ACC112 (cell line): ENCODE measurements at regions not wholly inside any gene's neighbourhood (a gene's known extent, or its start where the extent isn't known, plus 50 kb on each side); places are given as distances from the start of the nearest gene placed in this dataset.

Source experiments
- H2AFZ ChIP-seq: fragments of 200-600 bp; sonication (generic); one replicate; pipeline ENCODE4 v1.6.0; 2017; ENCODE audit warnings: antibody characterized with exemption, low read length; ENCODE audit not compliant: unreplicated experiment
- H3K27ac ChIP-seq: fragments of 200-600 bp; sonication (generic); 2 replicates; pipeline ENCODE4 v1.5.1; 2014; ENCODE audit warnings: low read depth, mild to moderate bottlenecking, antibody characterized with exemption, low read length, moderate library complexity
- H3K27me3 ChIP-seq: fragments of 200-600 bp; sonication (generic); 2 replicates; pipeline ENCODE4 v1.6.1; 2014; ENCODE audit warnings: mild to moderate bottlenecking, antibody characterized with exemption, low read length, moderate library complexity, mixed read lengths; ENCODE audit not compliant: insufficient read depth
- H3K36me3 ChIP-seq: fragments of 200-600 bp; sonication (generic); 2 replicates; pipeline ENCODE4 v1.6.1; 2016; ENCODE audit warnings: mild to moderate bottlenecking, antibody characterized with exemption, low read length, moderate library complexity, mixed read lengths; ENCODE audit not compliant: insufficient read depth
- H3K4me1 ChIP-seq: fragments of 200-600 bp; sonication (generic); one replicate; pipeline ENCODE4 v1.6.1; 2016; ENCODE audit warnings: low read length, mixed read lengths; ENCODE audit not compliant: insufficient read depth, unreplicated experiment, control insufficient read depth
- H3K4me3 ChIP-seq: fragments of 200-600 bp; sonication (generic); 2 replicates; pipeline ENCODE4 v1.5.1; 2014; ENCODE audit warnings: mild to moderate bottlenecking, low read depth, low read length
- H3K79me2 ChIP-seq: fragments of 200-600 bp; sonication (generic); one replicate; pipeline ENCODE4 v1.6.0; 2016; ENCODE audit warnings: low read length; ENCODE audit not compliant: control insufficient read depth, unreplicated experiment, insufficient read depth

- H3K4me3 ChIP-seq: no peak overlapping the region
- H3K27me3 ChIP-seq: no peaks in the 10 kb centered on the region
- no peaks in the 10 kb centered on the region for H3K36me3 ChIP-seq
- H3K27ac ChIP-seq: no peak overlapping the region
- no peaks in the 10 kb centered on the region for H3K4me1 ChIP-seq
- H2AFZ ChIP-seq: no peak overlapping the region
- H3K79me2 ChIP-seq: no peaks in the 10 kb centered on the region
These were observed 495.2 kb upstream of the ADARB2 start for GRCh38 chr10:2232479-2232878.

DNA sequence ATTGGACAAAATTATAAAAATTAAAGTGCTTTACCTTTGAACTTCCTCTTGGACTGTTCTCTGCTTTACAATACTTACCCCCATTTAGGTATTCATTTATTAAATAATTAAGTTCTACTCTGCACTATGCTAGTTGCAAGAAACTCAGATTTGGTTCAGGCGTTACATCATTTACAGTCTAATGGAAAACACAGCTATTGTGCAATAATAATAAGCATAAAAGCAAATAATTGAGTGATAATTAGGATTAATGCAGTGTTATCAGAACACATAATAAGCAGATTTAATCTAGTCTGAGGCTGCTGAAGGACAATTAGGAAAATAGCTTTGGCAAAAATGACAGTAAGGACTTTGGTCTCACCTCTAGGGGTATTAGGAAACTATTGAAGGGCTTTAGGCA lies 493.2 kb upstream of the ADARB2 start:
- Histone ChIP-seq H3K4me1 (no peaks in the 10 kb centered on the region), H3K79me2 (no peaks in the 10 kb centered on the region)

DNA sequence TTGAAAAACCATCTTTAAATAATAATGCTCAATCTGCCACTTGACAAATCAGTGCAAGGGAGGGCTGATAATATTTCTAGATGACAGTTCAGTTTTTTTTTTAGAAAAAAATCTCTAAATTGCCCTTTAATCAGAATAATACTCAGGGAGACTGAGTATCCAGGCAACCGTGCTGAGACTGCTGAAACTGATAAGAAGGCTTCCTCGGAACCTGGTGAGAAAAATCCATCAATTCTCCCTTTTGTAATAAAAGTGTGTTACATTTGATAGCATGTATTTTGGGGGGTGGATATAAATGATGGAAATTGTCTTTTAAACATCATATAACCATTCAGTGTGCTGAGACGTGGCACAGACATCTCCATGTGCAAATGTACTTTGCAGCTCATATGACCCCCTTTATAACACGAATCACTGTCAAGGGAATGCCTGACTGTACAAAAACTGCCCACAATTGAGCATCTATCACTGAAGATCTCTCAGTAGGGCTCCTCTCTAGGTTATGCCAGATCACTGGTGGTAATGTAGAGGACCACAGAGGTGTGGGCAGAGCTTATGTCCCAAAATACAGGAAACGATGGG lies 491.1 kb upstream of the ADARB2 start:
- Histone ChIP-seq H3K79me2 (no peaks in the 10 kb centered on the region), H3K4me1 (no peaks in the 10 kb centered on the region), H3K4me3 (no peak overlapping the region), H3K27me3 (no peaks in the 10 kb centered on the region), H3K36me3 (no peaks in the 10 kb centered on the region), H3K27ac (no peak overlapping the region), H2AFZ (no peak overlapping the region)

More for the DNA sequence above, 493.2 kb upstream of the ADARB2 start:
- Histone ChIP-seq H3K27me3 (no peaks in the 10 kb centered on the region), H2AFZ (no peak overlapping the region), H3K4me3 (no peak overlapping the region), H3K36me3 (no peaks in the 10 kb centered on the region), H3K27ac (no peak overlapping the region)

GRCh38 chr10:2225609-2226008 lies 488.3 kb upstream of the ADARB2 start:
- no peaks in the 10 kb centered on the region for H3K79me2 ChIP-seq

GRCh38 chr10:2223548-2224320 lies 486.4 kb upstream of the ADARB2 start:
- Histone ChIP-seq H2AFZ (no peak overlapping the region), H3K36me3 (no peaks in the 10 kb centered on the region), H3K4me3 (no peak overlapping the region), H3K27ac (no peak overlapping the region), H3K4me1 (no peaks in the 10 kb centered on the region), H3K79me2 (no peaks in the 10 kb centered on the region), H3K27me3 (no peaks in the 10 kb centered on the region)

More at GRCh38 chr10:2225609-2226008, 488.3 kb upstream of the ADARB2 start:
- Histone ChIP-seq H3K4me3 (no peak overlapping the region), H3K27me3 (no peaks in the 10 kb centered on the region), H2AFZ (no peak overlapping the region), H3K4me1 (no peaks in the 10 kb centered on the region), H3K36me3 (no peaks in the 10 kb centered on the region), H3K27ac (no peak overlapping the region)

- no peak overlapping the region for H2AFZ ChIP-seq
- no peaks in the 10 kb centered on the region for H3K4me1 ChIP-seq
- H3K27me3 ChIP-seq: no peaks in the 10 kb centered on the region
- H3K79me2 ChIP-seq: no peaks in the 10 kb centered on the region
- H3K36me3 ChIP-seq: no peaks in the 10 kb centered on the region
- no peak overlapping the region for H3K27ac ChIP-seq
- H3K4me3 ChIP-seq: no peak overlapping the region
These were observed 485.3 kb upstream of the ADARB2 start for GRCh38 chr10:2222631-2223030.

DNA sequence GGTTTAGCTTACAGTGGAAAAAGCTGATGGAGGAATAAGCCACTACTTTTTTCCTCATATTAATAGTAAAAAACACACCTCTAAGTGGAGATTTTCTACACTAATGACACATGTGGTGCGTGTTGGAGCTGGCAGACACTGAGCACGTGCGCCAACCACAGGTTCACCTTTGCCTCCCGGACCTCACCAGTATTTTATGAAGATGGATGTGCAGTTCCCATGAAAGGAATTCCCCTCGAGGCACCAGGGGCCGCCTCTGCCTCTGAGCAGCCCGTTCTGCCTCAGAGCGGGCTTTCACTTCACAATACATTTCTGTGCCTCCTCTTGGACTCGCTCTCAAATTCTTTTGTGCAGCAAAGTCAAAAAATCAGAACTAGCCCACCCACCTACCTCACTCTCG lies 477.5 kb upstream of the ADARB2 start:
- H3K4me3 ChIP-seq: no peak overlapping the region
- no peaks in the 10 kb centered on the region for H3K79me2 ChIP-seq
- no peaks in the 10 kb centered on the region for H3K27me3 ChIP-seq
- H3K36me3 ChIP-seq: no peaks in the 10 kb centered on the region
- H3K4me1 ChIP-seq: no peaks in the 10 kb centered on the region
- no peak overlapping the region for H3K27ac ChIP-seq
- H2AFZ ChIP-seq: no peak overlapping the region

- no peaks in the 10 kb centered on the region for H3K4me1 ChIP-seq
- H3K36me3 ChIP-seq: no peaks in the 10 kb centered on the region
- H3K4me3 ChIP-seq: no peak overlapping the region
- H3K27me3 ChIP-seq: no peaks in the 10 kb centered on the region
- no peak overlapping the region for H2AFZ ChIP-seq
- no peaks in the 10 kb centered on the region for H3K79me2 ChIP-seq
- no peak overlapping the region for H3K27ac ChIP-seq
These were observed 476.8 kb upstream of the ADARB2 start for GRCh38 chr10:2214092-2214491.

GRCh38 chr10:2212244-2212834 lies 475.0 kb upstream of the ADARB2 start:
- no peaks in the 10 kb centered on the region for H3K27me3 ChIP-seq
- H3K79me2 ChIP-seq: no peaks in the 10 kb centered on the region
- H3K4me3 ChIP-seq: no peak overlapping the region
- H3K36me3 ChIP-seq: no peaks in the 10 kb centered on the region
- H2AFZ ChIP-seq: no peak overlapping the region
- H3K27ac ChIP-seq: no peak overlapping the region
- H3K4me1 ChIP-seq: no peaks in the 10 kb centered on the region

DNA sequence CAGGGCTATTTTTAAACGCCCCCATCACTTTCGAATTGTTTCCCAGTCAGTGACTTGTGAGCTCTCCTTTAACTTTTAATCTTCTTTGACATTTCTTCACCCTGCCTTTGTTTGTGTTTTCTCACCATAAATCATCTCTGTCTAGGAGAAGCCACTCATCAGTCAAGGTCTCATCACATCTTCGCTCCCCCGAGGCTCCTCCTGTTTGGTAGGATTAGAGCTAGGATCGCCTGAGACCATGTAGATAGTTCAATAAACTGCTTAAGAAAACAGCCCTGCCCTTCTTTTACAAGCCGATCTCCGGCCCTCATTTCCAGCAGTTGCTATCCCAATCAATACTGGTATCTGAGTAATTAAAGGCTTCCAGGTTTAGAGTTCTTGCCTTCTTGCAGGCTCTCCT lies 472.8 kb upstream of the ADARB2 start:
- Histone ChIP-seq H3K27me3 (no peaks in the 10 kb centered on the region), H3K4me3 (no peak overlapping the region), H3K36me3 (no peaks in the 10 kb centered on the region), H2AFZ (no peak overlapping the region), H3K79me2 (no peaks in the 10 kb centered on the region), H3K4me1 (no peaks in the 10 kb centered on the region), H3K27ac (no peak overlapping the region)

DNA sequence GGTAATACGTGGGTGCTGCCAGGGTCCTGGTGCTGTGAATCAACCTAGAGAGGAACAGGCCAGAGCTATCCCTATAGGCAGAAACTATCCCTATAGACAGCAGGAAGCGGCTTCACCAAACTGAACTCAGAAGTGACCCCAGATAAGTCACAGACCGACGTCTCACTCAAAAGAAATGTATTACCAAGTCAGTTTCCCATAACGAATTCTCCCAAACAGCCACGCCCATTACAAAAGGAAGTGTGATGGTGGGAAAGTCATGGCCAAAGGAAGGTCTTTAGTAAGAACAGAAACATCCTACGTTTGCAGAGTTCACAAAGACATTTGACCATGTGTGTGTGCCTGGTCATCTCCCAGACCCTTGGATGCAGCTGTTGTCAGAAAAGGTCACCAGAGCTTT lies 470.8 kb upstream of the ADARB2 start:
- no peak overlapping the region for H3K4me3 ChIP-seq
- no peak overlapping the region for H3K27ac ChIP-seq
- no peaks in the 10 kb centered on the region for H3K4me1 ChIP-seq
- no peaks in the 10 kb centered on the region for H3K36me3 ChIP-seq
- no peak overlapping the region for H2AFZ ChIP-seq
- H3K79me2 ChIP-seq: no peaks in the 10 kb centered on the region
- no peaks in the 10 kb centered on the region for H3K27me3 ChIP-seq
